Urinary bladder (tissue), 3 donors: ENCODE measurements at regions not wholly inside any gene's neighbourhood (a gene's known extent, or its start where the extent isn't known, plus 50 kb on each side); places are given as distances from the start of the nearest gene placed in this dataset.

Source experiments
- DNase-seq: peaks from one replicate; pipeline ENCODE4 v3.0.0-alpha.2; 2015; ENCODE audit errors: extremely low spot score
- H3K27ac ChIP-seq: one replicate; pipeline ENCODE4 v1.5.1; 2013; ENCODE audit warnings: low read depth, mild to moderate bottlenecking, moderate library complexity
- H3K36me3 ChIP-seq: one replicate; pipeline ENCODE4 v1.6.1; 2013; ENCODE audit warnings: mild to moderate bottlenecking, moderate library complexity; ENCODE audit not compliant: insufficient read depth
- H3K4me1 ChIP-seq: one replicate; pipeline ENCODE4 v1.6.1; 2013; ENCODE audit warnings: mild to moderate bottlenecking, moderate library complexity; ENCODE audit not compliant: insufficient read depth
- H3K4me3 ChIP-seq: one replicate; pipeline ENCODE4 v1.5.1; 2013; ENCODE audit warnings: low read depth, low read length
- WGBS: extraction: QIAGEN DNeasy Blood & Tissue Kit; methylation state at CpG from one replicate; pipeline ENCODE4 v1.1.7; 2013; 5-methylcytosine and 5-hydroxymethylcytosine counted together
- donor health status: healthy with polysubstance abuse.
- donor health status: healthy.

DNA sequence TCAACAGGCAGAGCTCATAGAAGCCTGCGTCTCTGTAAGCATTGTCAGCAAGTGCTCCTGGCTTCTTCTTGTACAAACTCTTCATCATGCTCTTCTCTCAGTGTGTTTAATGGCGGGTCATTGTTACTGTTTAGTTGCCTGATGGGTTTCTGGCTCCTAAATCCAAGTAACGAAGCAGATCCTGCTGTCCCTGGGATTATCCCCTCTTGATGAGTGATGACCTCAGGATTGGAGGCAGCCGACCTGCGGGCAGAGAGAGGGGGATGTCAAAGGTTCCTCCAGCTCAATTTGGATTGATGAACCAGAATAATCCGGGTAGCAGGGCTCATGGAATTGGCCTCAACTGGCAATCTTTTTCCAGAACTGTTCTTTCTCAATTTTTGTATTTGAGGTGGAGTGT, 66.1 kb upstream of the BARHL2 start:
- H3K4me1 ChIP-seq, result no peaks in the 10 kb centered on the region
- no peaks in the 10 kb centered on the region for H3K36me3 ChIP-seq
- DNase-seq, result no peak
- H3K27ac ChIP-seq, result no peak overlapping the region
- no peak overlapping the region for H3K4me3 ChIP-seq
- 60% methylated on average over 6 of the region's 6 CpGs for WGBS

DNA sequence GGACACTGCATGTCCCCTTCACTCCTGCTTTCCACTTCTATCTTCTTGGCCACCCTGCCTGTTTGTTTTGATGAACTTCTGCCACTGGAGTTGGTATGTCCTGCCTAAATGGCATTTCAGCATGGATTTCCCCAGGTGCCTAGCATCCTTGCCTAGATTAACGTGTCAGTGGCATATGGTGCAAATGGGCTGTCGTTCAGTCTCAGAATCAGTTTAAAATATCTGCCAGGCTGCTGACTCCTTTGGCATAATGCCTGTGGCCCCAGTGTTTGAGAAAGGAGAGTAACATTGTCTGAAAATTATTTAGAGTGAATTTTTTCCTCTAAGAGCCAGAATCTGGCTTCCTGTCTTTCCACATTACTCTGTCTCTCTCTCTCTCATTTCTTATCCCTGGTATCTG, 64.9 kb upstream of the BARHL2 start:
- DNase-seq, result no peak
- no peak overlapping the region for H3K27ac ChIP-seq
- H3K4me3 ChIP-seq, result no peak overlapping the region
- H3K36me3 ChIP-seq, result no peaks in the 10 kb centered on the region
- no peaks in the 10 kb centered on the region for H3K4me1 ChIP-seq
- WGBS, result 62% methylated on average over 2 of the region's 2 CpGs

- Histone ChIP-seq H3K4me3 (no peak overlapping the region), H3K4me1 (no peaks in the 10 kb centered on the region), H3K36me3 (no peaks in the 10 kb centered on the region), H3K27ac (no peak overlapping the region)
- 59% methylated on average over 6 of the region's 6 CpGs for WGBS
- DNase-seq, result no peak
Measured at GRCh38 chr1:90781534-90781933, 64.4 kb upstream of the BARHL2 start.

GRCh38 chr1:90780981-90781380, 63.9 kb upstream of the BARHL2 start:
- Histone ChIP-seq H3K4me1 (no peaks in the 10 kb centered on the region), H3K4me3 (no peak overlapping the region), H3K27ac (no peak overlapping the region), H3K36me3 (no peaks in the 10 kb centered on the region)
- WGBS, result 93% methylated on average over 2 of the region's 2 CpGs
- no peak for DNase-seq

DNA sequence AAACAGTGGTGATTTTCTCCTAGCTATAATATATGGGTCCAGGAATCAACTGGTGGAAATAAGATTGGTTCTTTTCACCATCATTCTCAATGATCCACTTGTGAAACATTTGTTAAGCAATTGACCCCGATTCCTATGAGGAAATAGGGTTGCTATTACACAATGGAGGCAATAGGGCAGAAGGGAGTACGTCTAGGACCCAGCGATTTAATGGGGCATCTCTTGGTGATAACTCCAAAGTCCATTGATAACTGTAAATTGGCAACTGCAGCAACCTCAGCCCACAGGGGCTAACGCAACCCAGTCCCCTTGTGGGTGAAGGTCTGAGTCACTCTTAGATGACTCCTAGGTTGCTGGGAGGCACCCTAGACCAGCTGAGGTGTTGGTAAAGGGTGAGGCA, 62.5 kb upstream of the BARHL2 start:
- DNase-seq, result no peak
- H3K27ac ChIP-seq, result no peak overlapping the region
- no peaks in the 10 kb centered on the region for H3K36me3 ChIP-seq
- peaks cover 1% of the 10 kb centered on the region for H3K4me1 ChIP-seq
- H3K4me3 ChIP-seq, result no peak overlapping the region
- WGBS, result 88% methylated on average over 4 of the region's 4 CpGs

GRCh38 chr1:90778486-90778885, 61.4 kb upstream of the BARHL2 start:
- no peak for DNase-seq
- Histone ChIP-seq H3K4me3 (no peak overlapping the region), H3K36me3 (no peaks in the 10 kb centered on the region), H3K27ac (no peak overlapping the region), H3K4me1 (peaks cover 1% of the 10 kb centered on the region)

GRCh38 chr1:90773812-90774211, 56.7 kb upstream of the BARHL2 start:
- Histone ChIP-seq H3K27ac (no peak overlapping the region), H3K4me3 (no peak overlapping the region), H3K36me3 (no peaks in the 10 kb centered on the region), H3K4me1 (peaks cover 1% of the 10 kb centered on the region)
- no peak for DNase-seq
- 78% methylated on average over 3 of the region's 3 CpGs for WGBS

- 77% methylated on average over 2 of the region's 2 CpGs for WGBS
- DNase-seq, result no peak
- H3K27ac ChIP-seq, result no peak overlapping the region
Measured at GRCh38 chr1:90768826-90769225, 51.7 kb upstream of the BARHL2 start.

DNA sequence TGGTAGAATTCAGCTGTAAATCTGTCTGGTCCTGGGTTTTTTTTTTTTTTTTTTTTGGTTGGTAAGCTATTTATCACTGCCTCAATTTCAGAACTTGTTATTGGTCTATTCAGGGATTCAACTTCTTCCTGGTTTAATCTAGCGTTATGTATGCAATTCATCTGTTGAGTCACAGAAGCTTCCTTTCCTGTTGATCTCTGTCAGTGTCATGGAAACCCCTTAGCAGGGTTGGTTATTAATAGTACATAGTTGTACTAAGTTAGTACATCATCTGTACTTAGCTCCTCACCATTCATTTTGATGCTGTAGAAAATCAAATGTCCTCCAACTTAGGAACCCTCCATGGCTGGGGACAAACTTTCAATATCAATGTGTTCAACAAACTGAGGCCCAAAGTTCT, 51.0 kb upstream of the BARHL2 start:
- WGBS, result 74% methylated on average over 1 of the region's 1 CpG
- Histone ChIP-seq H3K36me3 (no peaks in the 10 kb centered on the region), H3K27ac (no peak overlapping the region), H3K4me1 (no peaks in the 10 kb centered on the region), H3K4me3 (no peak overlapping the region)
- no peak for DNase-seq

More at GRCh38 chr1:90768826-90769225, 51.7 kb upstream of the BARHL2 start:
- Histone ChIP-seq H3K4me1 (no peaks in the 10 kb centered on the region), H3K36me3 (no peaks in the 10 kb centered on the region), H3K4me3 (no peak overlapping the region)
